ENCODE measurements at regions not wholly inside any gene's neighbourhood (a gene's known extent, or its start where the extent isn't known, plus 50 kb on each side); places are given as distances from the start of the nearest gene placed in this dataset.

GRCh38 chr2:138389063-138389462 is 112.5 kb upstream of the SPOPL start:
- TF ChIP-seq, protein P1, sequence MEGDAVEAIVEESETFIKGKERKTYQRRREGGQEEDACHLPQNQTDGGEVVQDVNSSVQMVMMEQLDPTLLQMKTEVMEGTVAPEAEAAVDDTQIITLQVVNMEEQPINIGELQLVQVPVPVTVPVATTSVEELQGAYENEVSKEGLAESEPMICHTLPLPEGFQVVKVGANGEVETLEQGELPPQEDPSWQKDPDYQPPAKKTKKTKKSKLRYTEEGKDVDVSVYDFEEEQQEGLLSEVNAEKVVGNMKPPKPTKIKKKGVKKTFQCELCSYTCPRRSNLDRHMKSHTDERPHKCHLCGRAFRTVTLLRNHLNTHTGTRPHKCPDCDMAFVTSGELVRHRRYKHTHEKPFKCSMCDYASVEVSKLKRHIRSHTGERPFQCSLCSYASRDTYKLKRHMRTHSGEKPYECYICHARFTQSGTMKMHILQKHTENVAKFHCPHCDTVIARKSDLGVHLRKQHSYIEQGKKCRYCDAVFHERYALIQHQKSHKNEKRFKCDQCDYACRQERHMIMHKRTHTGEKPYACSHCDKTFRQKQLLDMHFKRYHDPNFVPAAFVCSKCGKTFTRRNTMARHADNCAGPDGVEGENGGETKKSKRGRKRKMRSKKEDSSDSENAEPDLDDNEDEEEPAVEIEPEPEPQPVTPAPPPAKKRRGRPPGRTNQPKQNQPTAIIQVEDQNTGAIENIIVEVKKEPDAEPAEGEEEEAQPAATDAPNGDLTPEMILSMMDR (IDR thresholded peaks at IDR 0.05; ENCODE audit: borderline replicate concordance, insufficient read depth, low read depth, low read length), result no peak
- H3K4me3 ChIP-seq (ENCODE audit: low read depth, low read length), result no peak overlapping the region

DNA sequence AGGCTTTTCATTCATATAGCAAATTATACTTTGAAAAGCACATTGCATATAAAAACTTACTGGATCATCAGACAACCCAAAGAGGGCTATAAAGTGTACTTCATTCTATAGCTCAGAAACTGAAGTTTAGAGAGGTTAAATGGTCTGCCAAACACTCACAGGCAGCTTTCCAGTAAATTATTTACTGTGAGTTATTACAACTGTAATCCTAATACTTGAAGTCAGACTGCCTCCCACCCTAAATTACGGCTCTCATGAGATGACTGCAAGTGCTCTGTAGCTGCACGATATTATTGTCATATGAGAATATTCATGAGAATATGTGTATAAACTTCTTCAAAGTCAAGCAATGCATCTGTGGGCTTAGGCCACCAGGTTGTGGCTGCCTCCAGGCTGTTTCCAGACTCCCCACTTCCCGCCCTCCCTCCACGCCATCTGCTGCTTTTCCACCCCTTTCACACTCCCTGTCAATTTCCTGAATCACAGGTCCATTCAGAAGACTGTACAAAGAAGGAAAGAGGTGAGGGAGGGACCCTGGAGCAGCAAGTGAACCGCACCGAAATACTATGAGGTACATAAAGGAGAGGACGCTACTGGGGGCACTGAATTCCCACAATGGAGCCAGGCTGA is 111.1 kb upstream of the SPOPL start:
- TF ChIP-seq, protein P1 (IDR thresholded peaks at IDR 0.05; ENCODE audit: borderline replicate concordance, insufficient read depth, low read depth, low read length), result no peak
- no peak overlapping the region for H3K4me3 ChIP-seq (ENCODE audit: low read depth, low read length)

DNA sequence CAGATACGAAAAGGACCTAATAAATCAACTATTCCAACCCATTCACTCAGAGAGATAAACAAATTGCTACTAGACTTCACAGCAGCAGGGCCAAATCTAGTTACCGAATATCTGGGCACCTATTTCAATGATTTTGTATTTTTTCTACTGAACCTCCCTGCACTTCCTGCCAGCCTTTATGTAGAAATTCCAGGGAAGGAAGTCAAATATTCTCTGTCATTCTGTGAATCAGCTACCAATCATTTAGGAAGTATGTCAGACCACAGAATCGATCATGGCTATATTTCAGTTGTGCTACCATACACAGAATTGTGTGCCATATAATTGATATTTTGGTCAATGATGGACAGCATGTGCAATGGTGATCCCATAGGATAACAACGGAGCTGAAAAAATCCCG is 109.6 kb upstream of the SPOPL start:
- no peak overlapping the region for H3K4me3 ChIP-seq (ENCODE audit: low read depth, low read length)
- TF ChIP-seq, protein P1 (IDR thresholded peaks at IDR 0.05; ENCODE audit: borderline replicate concordance, insufficient read depth, low read depth, low read length), result no peak

- no peak overlapping the region for H3K4me3 ChIP-seq (ENCODE audit: low read depth, low read length)
- TF ChIP-seq, protein P1 (IDR thresholded peaks at IDR 0.05; ENCODE audit: borderline replicate concordance, insufficient read depth, low read depth, low read length), result no peak
These were observed 105.8 kb upstream of the SPOPL start for GRCh38 chr2:138395565-138396306.

GRCh38 chr2:138396843-138397242 is 104.7 kb upstream of the SPOPL start:
- TF ChIP-seq, protein P1 (IDR thresholded peaks at IDR 0.05; ENCODE audit: borderline replicate concordance, insufficient read depth, low read depth, low read length), result no peak
- no peak overlapping the region for H3K4me3 ChIP-seq (ENCODE audit: low read depth, low read length)

DNA sequence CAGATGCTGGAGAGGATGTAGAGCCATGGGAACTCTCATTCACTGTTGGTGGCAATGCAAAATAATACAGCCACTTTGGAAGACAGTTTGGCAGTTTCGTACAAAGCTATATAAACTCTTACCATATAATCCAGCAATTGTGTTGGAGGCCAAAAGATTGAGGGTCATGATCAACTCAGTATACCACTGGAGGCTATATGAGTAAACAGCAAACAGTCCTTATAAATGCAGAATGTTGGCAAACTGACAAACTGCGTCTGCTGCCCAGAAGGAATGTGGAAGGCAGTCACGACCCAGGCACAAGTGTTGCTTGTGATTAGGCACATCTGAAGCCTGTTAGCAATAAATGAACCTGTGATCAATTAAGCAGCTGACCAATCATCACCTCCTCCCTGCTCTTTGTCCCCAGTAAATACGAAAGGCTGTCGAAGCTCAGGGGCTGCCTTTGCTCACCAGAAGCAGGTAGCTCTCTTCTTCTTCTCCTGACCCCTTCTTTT is 98.1 kb upstream of the SPOPL start:
- TF ChIP-seq, protein P1 (IDR thresholded peaks at IDR 0.05; ENCODE audit: borderline replicate concordance, insufficient read depth, low read depth, low read length), result no peak
- H3K4me3 ChIP-seq (ENCODE audit: low read depth, low read length), result no peak overlapping the region

DNA sequence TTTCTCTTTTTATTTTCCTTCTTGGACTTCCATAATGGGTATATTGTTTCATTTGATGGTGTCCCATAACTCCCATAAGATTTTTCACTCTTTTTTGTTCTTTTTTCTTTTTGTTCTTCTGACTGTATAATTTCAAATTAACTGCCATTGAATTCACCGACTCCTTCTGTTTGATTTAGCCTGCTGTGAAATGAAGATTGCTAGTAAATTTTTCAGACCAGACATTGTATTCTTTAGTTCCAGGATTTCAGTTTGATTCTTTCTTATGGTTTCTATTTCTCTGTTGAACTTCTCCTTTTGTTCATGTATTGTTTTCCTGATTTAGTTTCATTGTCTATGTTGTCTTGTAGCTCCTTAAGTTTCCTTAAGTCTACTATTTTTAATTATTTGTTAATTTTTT is 87.6 kb upstream of the SPOPL start:
- no peak overlapping the region for H3K4me3 ChIP-seq (ENCODE audit: low read depth, low read length)

More for the DNA sequence above, 87.6 kb upstream of the SPOPL start:
- TF ChIP-seq, protein P1 (IDR thresholded peaks at IDR 0.05; ENCODE audit: borderline replicate concordance, insufficient read depth, low read depth, low read length), result no peak

Data from GM12875 (cell line).